A172 (cell line): ENCODE measurements at regions not wholly inside any gene's neighbourhood (a gene's known extent, or its start where the extent isn't known, plus 50 kb on each side); places are given as distances from the start of the nearest gene placed in this dataset.
A peak's percentile ranks its signal among the peaks of the same experiment; 100 is the strongest.
"Not testable (repeated sequence)": the region's sequence is repeated elsewhere in the genome, so short reads cannot be mapped to it uniquely, and the experiment has no call there.

Source experiments
- DNase-seq: peaks from one replicate; pipeline ENCODE4 v3.0.0-alpha.2; 2015; ENCODE audit warnings: low spot score

- no peak for DNase-seq
Measured at GRCh38 chr9:108062680-108063079, 573.1 kb upstream of the KLF4 start.

- DNase-seq = no peak
Measured at GRCh38 chr9:108060175-108060574, 570.6 kb upstream of the KLF4 start.

GRCh38 chr9:108058135-108058814 lies 568.7 kb upstream of the KLF4 start:
- DNase-seq = no peak

- DNase-seq = peak; percentile 90
Measured at GRCh38 chr9:108057421-108058134, 568.0 kb upstream of the KLF4 start.

- DNase-seq = peak; percentile 82
Measured at GRCh38 chr9:108056805-108057386, 567.3 kb upstream of the KLF4 start.

- DNase-seq = peak; percentile 81
Measured at GRCh38 chr9:108056084-108056804, 566.7 kb upstream of the KLF4 start.

GRCh38 chr9:108054131-108054630 lies 564.6 kb upstream of the KLF4 start:
- DNase-seq = no peak

GRCh38 chr9:108053555-108054061 lies 564.0 kb upstream of the KLF4 start:
- peak; percentile 47 for DNase-seq

GRCh38 chr9:108052431-108053080 lies 563.0 kb upstream of the KLF4 start:
- peak; percentile 36 for DNase-seq

- no peak for DNase-seq
Measured at GRCh38 chr9:108050894-108051293, 561.3 kb upstream of the KLF4 start.

- DNase-seq = no peak
Measured at GRCh38 chr9:108049671-108050494, 560.3 kb upstream of the KLF4 start.

- peak; percentile 92 for DNase-seq
Measured at GRCh38 chr9:108049026-108049607, 559.5 kb upstream of the KLF4 start.

GRCh38 chr9:108048406-108049025 lies 558.9 kb upstream of the KLF4 start:
- no peak for DNase-seq

- not testable (repeated sequence) for DNase-seq
Measured at GRCh38 chr9:108047777-108048176, 558.2 kb upstream of the KLF4 start.

GRCh38 chr9:108047264-108047663 lies 557.7 kb upstream of the KLF4 start:
- DNase-seq = peak; percentile 35

GRCh38 chr9:108045851-108046250 lies 556.3 kb upstream of the KLF4 start:
- DNase-seq = no peak

GRCh38 chr9:108043585-108043984 lies 554.0 kb upstream of the KLF4 start:
- DNase-seq = no peak

GRCh38 chr9:108041551-108041950 lies 552.0 kb upstream of the KLF4 start:
- peak; percentile 79 for DNase-seq

- DNase-seq = peak; percentile 33
Measured at GRCh38 chr9:108040783-108041182, 551.2 kb upstream of the KLF4 start.

- no peak for DNase-seq
Measured at GRCh38 chr9:108039493-108039892, 549.9 kb upstream of the KLF4 start.
